NB4 (cell line): ENCODE measurements at regions not wholly inside any gene's neighbourhood (a gene's known extent, or its start where the extent isn't known, plus 50 kb on each side); places are given as distances from the start of the nearest gene placed in this dataset.

Experiments
- DNase-seq: peaks from one replicate; pipeline ENCODE4 v3.0.0; 2010; ENCODE audit warnings: low read depth
- H3K4me3 ChIP-seq: one replicate; pipeline ENCODE4 v1.5.1; 2011; ENCODE audit warnings: mild to moderate bottlenecking, low read depth, low read length, moderate library complexity
- CTCF ChIP-seq: IDR thresholded peaks from one replicate; pipeline ENCODE4 v1.5.1; 2012; ENCODE audit warnings: low read depth, low read length
- MAX ChIP-seq: IDR thresholded peaks from 2 replicates; pipeline ENCODE4 v1.6.1; 2011; ENCODE audit warnings: low read depth, low read length
- MYC ChIP-seq: IDR thresholded peaks from 2 replicates; pipeline ENCODE4 v1.6.1; 2011; ENCODE audit warnings: low read depth, low read length
- POLR2A ChIP-seq: IDR thresholded peaks from 2 replicates; pipeline ENCODE4 v1.6.1; 2011; ENCODE audit warnings: mild to moderate bottlenecking; ENCODE audit not compliant: insufficient read length; ENCODE audit errors: extremely low read depth

- TF ChIP-seq CTCF: no peak
- no peak for TF ChIP-seq MYC
- no peak for TF ChIP-seq MAX
- no peak for TF ChIP-seq POLR2A
- no peak overlapping the region for H3K4me3 ChIP-seq
- no peak for DNase-seq
These were observed 680.7 kb downstream of the PRR16 start for GRCh38 chr5:121144764-121145163.

- DNase-seq: no peak
- TF ChIP-seq POLR2A (no peak), MYC (no peak), CTCF (no peak), MAX (no peak)
- no peak overlapping the region for H3K4me3 ChIP-seq
These were observed 687.4 kb downstream of the PRR16 start for GRCh38 chr5:121151534-121151933.

- DNase-seq: no peak
- no peak for TF ChIP-seq POLR2A
- TF ChIP-seq MYC: no peak
- TF ChIP-seq MAX: no peak
- TF ChIP-seq CTCF: no peak
- H3K4me3 ChIP-seq: no peak overlapping the region
These were observed 688.3 kb downstream of the PRR16 start for GRCh38 chr5:121152411-121152810.

- no peak overlapping the region for H3K4me3 ChIP-seq
- DNase-seq: no peak
- TF ChIP-seq POLR2A (no peak), MAX (no peak), MYC (no peak), CTCF (no peak)
These were observed 692.5 kb downstream of the PRR16 start for GRCh38 chr5:121156565-121156964.

GRCh38 chr5:121158451-121158850, 693.2 kb upstream of the FTMT start:
- H3K4me3 ChIP-seq: no peak overlapping the region
- TF ChIP-seq CTCF (no peak), POLR2A (no peak), MYC (no peak), MAX (no peak)
- DNase-seq: no peak

GRCh38 chr5:121160591-121160990, 691.1 kb upstream of the FTMT start:
- DNase-seq: no peak
- no peak for TF ChIP-seq MYC
- no peak for TF ChIP-seq POLR2A
- TF ChIP-seq MAX: no peak
- TF ChIP-seq CTCF: no peak
- no peak overlapping the region for H3K4me3 ChIP-seq
